NCI-H146 treated with DMSO at 0.1 percent for 48 hours (cell line): ENCODE measurements at regions not wholly inside any gene's neighbourhood (a gene's known extent, or its start where the extent isn't known, plus 50 kb on each side); places are given as distances from the start of the nearest gene placed in this dataset.

Experiments used
- DNase-seq: peaks from one replicate; lab custom pipeline; 2025; ENCODE audit not compliant: unreplicated experiment; lab: John Stamatoyannopoulos, UW

DNA sequence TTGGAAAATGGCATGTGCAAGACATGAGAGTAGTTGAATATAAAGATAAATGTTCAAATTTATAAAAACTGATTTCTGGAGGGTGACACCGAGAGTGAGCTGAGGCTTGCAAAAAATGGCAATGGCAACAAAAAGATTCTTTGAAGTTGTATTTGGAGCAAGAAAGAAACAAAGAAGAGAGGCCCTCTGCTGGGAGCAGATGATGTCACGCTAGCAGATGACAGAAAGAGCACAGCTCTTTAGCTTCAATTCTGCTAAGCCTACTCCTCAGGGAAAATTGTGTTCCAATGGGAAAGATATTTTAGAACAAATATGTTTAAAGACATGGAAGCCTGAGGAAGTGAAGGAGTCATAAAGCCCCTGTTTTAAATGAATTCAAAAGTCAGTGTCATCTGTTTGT, 125.3 kb upstream of the NOX3 start:
- no peak for DNase-seq

DNA sequence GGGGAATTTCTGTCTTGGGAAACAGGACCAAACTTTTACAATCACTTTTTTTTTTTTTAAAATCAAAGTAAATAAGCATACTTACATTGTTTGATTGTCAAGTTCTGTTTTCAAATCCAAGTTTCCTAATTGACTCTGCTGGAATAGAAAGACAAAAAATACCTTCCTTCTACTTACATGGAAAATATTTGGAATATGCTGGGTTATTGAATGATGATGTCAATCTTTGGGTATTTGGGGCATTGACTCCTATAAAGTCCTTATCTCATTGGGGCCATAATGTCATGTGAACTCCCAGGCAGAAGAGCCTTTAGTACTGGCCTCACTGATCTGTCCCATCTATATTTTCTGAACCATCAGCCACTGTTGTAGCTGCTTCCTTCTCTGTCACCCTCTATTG, 122.6 kb upstream of the NOX3 start:
- no peak for DNase-seq

DNA sequence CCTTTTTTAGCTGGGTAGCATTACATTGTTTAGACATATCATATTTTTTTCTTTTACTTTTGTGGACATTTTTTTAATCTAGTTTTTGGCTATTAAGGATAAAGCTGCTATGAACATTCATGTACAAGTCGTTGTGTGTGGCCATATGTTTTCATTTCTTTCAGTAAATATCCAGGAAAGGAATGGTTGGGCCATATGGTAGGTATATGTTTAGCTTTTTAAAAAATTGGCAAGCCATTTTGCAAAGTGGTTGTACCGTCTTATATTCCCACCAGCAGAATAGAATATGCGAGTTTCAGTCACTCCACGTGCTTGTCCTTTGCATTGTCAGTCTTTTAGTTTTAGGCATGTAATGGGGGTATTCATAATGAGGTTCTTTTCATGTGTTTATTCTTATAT, 106.3 kb upstream of the NOX3 start:
- DNase-seq = no peak

DNA sequence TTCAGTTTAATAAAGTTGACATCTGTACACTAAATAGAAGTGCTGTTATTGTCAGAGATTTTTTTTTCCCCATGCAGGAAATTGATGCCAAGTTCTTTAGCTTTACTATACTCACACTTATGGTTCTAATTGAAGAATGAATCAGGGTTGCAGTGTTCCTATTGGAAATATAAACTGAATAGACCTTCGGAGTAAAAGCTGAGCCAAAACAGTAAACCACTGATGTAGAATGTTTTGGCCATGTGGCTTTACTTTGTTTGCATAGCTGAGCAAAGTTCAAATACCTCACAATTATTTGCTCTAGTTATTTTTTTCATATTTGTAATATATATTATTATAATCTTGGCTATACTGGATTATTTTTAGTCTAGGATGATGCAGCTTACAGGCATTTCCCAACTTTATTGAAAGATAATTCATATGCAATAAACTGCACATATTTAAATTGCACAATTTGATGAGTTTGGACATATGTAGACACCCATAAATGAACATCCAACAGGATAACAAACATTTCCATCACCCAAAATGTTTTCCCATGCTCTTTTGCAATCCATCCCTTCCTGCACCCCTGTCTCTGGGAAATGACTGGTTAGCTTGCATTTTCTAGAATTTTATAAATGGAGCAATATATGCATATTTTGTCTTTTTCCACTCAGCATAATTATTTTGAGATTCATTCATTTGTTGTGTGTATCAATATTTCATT, 105.8 kb upstream of the NOX3 start:
- DNase-seq = no peak

DNA sequence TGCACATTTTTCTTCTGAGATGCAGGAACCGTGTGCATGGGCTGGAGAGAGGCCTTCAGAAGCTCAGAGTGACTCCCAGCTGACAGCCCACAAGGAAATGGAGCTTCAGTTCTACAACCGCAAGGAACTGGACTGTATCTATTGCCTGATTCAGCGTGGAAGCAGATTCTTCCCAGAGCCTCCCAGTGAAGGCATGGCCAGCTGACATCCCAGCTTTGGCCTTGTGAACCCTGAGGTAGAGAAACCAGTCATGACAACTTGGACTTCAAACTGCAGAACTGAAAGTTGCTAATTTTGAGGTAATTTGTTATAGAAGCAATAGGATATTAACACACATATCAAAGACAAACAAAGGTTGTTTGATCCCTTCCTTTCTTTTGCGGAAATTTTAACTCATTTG, 94.3 kb upstream of the NOX3 start:
- no peak for DNase-seq

DNA sequence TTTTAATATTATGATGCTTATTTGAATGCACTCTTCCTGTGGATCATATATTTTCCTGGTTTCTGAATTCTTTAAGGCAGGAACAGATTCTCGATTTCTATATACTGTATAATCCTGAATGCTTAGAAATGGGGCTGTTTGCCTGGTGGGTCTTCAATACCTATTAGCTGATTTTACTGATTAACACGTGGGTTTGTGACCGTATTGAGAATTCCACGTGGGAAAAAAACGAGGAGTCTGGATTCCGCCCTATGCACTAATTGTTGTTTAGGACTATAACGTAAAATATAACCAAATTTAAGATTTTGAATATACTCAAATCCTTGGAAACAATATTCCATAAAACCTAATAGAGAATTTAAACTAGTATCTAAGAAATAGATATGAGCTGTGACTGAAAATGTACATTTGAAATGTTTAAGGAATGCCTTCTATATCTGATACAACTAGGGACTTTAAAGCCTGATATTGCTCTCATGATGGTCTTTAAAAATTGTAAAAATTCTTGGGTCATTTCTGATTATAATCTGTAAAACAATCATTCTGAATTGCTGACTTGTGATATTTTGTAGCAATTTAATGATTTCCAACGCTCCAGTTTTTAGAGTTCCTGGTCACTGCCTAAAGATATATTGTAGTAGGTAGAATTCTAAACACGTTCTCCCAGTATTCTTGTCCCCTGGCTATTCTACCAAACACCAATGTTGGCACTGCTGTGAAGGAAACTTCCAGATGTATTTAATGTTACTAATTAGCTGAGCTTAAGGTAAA, 93.6 kb upstream of the NOX3 start:
- no peak for DNase-seq

DNA sequence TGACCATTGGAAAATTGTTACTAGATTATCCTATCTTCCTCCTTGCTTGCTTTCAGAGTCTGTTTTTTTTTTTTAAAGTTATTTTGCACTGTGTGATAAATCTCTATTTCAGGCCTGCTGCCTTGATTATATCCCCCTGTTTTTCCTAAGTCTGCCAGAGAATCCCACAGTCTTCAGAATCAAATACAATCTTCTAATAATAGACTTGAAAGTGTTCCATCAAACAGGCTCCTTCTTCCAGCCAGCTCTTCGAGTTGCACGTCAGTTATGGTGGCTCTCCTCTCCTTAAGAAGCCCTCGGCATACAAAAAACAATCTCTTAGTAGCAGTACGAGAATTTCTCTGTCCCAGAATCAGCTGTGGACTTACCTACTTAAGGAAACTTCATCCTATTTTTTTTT, 92.9 kb upstream of the NOX3 start:
- DNase-seq = no peak

DNA sequence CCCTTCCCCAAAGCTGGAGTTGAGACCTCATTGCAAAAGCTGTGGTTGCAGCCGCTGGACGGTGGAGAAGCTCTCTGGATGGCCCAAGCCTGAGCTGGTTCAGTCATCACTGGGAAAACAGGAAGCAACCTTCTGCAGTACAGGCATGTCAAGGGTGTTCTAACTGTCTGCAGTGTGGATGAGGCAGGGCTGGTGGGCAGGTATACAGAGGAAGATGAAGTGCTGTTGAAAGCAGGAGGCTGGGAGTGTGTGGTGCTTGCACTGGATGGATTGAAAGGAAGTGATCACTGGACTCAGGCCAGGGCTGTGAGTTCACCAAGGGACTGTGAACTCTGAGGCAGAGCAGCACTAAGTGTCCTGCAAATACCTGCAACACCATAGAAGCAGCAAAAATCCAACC, 89.0 kb upstream of the NOX3 start:
- no peak for DNase-seq

DNA sequence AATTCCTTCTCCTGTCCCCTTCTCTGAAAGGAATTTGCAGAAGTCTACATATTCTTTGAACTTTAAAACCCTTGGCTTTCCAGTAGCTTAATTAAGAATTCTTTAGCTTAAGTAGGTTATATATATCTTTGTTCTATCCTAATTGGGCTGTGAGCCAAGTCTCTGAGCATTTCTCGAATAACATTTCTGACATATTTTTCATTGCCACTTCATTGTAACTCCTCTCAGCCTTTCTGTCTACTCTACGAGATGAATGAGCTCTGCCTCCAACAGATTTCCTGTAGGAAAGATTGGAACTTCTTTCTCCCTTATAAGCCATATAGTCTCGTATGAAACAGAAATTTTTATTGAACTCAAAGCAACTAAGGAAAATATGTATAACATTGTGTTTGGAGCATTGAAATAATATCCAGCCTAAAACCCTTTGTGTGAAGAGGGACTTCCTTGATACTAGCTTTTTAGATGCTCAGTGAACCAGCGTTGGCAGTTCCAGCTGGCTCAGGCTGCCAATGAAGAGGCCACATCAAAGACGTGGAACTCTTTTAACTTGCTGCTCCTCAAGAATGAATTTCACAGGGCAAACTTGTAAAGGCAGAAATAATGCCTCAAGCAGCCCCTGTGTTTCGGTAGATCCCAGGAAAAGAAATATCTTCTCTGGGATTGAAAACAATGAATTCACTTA, 87.7 kb upstream of the NOX3 start:
- no peak for DNase-seq

DNA sequence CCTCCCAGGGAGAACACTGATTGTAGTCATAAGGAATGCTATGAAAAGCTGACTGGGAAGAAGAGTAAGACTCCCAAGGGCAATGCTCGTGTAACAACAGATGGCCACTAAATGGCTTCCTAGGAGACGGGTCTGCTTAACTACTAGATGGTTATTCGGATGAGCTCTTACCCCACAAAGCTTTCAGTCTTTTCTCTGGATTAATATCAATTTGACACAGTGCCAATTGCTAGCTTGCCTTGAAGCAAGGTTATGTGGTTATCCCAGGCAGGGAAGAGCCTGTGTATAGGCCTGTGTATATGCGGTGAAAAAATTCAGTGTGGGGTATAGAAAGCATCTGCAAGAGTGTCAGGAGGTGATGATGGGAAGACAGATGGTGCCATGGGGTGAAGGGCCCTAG, 86.4 kb upstream of the NOX3 start:
- DNase-seq = no peak

DNA sequence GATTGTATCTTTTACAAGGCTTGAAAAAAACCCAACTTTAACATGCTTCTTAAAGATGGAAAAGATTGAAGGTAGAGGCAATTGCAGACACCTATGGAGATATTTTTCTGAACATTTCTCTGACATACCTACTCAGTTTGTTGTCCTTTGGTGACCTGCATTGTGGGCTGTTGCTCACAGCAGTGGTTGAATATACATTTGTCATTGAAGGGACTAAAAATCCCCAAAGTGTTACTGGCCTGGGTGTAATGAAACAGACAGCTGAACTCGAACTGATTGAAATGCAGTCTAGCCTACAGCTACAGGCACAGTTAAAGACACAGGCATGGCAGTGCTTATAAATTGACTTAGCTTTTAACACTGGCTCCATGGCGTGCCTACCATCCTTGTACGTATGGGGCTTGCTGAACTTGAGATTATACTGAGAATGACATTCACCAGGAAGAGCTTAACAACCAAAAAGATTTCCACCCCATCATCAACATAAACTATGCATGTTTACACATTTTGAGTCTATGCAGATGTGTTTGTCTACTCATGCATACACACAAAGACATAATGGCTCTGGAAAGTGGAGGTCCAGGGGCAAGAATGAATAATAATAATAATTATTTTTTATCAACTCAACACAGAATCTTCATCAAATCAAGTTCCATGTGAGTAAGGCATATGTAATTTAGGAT, 83.2 kb upstream of the NOX3 start:
- DNase-seq = no peak

DNA sequence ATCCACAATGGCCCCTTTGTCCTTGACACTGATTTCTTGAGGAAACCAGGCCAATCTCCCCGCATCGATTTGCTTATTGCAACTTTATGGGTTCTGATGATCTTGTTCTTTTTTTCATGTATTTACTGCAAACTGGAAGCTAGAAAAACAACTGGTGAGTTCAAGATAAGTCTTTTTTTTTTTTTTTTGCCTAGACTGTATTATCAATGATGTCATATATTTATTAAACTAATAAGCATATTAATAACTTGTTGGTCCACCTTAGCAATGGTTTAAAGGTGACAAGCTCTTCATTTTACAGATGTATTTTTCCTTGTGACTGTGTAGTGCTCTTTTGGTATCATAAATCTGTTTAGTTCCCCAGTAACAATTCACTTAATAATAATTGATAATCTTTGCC, 79.0 kb upstream of the NOX3 start:
- no peak for DNase-seq

DNA sequence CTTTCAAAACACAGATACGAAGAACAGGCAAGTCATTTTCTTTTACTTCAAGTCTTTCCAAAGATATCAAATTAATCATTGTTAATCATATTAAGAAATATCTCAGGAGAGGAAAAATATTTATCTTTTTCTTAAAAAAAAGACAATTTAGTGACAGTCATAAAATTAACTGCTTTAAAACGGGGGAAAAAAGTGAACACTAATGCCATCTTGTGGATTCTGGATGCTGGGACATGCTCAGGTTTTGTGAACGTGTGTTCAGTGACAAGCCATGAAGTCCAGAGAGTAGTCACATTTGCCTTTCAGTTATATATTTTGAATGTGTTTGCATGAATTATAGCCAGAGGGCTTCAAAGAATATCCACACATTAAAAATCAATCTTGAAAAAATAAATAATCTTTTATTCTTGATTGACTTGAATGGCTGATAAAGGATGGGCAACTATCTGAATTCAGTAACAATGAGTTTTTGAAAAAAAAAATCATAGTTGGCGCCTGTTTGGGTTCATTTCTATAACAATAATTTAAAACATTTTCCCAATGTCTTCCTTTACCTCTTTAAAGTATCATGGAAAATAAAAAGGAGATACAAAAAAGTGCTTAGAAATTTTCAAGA, 74.7 kb upstream of the NOX3 start:
- DNase-seq = peak; percentile 63

DNA sequence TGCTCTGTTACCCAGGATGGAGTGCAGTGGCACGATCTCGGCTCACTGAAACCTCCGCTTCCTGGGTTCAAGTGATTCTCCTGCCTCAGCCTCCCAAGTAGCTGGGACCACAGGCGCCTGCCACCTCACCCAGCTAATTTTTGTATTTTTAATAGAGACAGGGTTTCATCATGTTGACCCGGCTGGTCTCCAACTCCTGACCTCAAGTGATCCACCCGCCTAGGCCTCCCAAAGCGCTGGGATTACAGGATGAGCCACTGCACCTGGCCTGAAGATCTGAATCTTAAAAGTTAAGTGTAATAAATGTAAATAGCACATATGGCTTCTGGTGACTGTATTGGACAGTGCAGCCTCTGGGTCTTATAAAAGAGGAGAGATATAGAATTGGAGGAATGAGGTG, 74.2 kb upstream of the NOX3 start:
- peak; percentile 60 for DNase-seq

DNA sequence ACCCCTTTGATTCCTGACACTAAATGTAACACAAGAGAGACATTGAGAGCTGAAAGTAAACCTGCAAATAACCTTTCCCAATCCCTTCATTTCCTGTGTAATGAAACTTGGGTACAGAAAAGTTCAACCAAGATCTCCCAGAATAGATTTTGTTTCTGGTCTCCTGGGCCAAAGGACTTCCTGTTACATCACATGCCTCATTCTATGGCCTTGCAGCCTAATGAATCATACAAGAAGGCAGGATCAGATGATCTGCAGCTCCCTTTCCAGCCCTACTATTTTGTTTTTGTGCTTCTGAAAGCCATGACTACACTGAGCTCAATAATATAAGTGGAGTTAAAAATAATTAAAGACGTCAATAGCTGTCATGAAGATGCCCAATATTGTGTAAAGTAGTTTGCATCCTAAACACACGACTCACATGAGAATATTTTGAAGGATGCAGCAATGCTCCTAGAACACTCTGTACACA, 73.4 kb upstream of the NOX3 start:
- no peak for DNase-seq

DNA sequence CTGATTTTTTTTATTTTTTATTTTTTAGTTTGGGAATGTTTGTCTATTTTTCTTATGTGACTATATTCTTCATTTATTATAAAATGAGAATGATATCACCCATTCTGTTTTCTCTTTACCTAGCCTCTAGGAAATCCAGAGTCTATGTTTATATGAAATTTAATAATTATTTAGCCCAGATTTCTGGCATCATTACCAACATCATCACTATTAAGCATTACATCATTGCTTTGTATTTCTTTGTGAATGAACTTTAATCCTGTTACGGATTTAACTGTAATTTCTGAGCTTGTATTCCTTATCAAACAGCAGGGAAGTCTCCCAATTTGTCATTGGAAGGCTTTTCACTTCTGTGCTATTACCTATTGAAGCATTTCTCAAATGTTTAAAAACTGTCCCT, 72.7 kb upstream of the NOX3 start:
- no peak for DNase-seq

DNA sequence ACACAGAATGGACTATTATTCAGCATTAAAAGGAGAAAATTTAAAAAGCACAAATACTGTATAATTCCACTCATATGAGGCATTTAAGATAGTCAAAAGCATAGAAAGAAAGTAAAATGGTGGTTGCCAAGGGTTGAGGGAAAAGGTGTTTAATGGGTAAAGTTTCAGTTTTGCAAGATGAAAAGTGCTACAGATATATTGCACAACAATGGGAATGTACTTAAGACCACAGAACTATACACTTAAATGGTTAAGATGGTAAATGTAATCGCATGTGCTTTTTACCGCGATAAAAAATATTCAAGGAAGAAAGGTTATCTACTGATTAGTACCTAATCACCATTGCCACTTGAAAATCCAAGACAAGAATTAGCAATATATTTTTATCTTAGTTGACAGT, 71.8 kb upstream of the NOX3 start:
- DNase-seq = no peak

DNA sequence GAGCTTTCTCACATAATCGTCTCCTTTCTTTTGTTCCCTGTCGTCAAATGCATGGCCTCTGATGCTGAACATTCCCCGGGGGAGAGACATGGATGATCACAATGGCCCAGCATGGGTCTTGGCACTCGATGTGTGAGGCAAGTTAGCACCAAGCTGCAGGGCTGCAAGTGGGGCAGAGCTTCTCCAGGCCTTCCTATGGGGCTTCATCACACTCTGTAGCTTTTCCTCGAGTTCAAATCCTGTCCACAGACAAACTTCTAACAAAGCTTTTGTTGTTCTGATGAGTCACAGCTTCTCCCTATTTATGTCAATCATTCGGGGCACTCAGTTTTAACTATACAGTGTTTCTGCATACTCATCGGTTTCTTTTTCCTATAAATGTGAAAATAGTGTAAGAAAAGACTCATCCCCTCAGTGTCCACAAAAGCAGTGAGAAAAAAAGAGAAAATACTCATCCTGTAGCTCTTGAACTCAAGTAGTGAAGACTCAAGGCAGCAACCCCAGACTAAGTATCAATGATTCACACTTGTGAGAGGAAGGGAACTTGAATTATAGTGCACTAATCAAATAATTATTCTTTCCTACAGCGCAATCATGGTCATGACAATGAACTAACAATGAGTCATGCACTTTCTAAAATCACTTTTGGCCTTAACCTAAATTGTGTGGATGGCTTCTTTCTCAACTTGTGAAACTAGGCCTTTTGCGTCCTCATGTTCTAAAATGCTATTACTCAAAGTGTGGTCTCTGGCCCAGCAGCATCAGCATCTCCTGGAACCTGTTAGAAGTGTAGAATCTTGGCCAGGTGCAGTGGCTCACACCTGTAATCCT, 68.4 kb upstream of the NOX3 start:
- peak; percentile 84 for DNase-seq

DNA sequence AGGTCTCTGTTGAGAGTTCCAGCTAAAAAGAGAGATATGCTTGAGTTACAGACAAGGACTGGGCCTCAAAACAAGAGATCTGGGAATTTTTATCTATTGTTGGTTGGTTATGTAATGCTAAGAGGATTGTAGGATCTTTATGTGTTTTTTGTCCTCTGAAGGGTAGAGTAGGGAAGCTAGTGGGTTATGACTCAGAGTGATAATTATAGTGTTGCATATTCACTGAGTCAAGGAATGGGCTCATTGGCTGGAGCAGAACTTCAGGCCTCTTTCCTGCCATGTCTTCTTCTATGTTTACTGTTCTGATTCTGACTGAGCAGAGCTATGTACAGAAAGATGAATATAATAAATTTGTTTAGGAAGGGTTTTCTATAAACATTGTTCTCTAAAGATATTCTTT, 66.1 kb upstream of the NOX3 start:
- DNase-seq = no peak

DNA sequence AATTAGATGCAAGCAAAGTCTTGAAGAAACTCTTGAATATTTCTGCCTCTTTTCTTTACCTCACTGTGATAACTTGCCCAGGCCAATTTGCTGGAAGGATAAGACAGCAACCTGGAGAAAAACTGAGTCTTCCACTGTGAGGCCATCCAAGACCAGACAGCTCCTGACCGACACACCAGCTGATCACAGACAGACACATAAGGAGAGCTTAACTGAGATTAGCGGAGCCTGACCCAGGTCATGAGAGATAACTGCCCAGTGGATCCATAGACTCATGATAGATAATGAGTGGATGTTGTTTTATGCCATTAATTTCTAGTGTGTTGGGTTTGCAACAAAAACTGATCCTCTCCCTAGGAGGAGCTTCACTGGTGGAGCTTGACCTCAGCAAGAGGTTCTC, 64.4 kb upstream of the NOX3 start:
- no peak for DNase-seq
